Left renal pelvis (tissue), 4 donors: ENCODE measurements at regions not wholly inside any gene's neighbourhood (a gene's known extent, or its start where the extent isn't known, plus 50 kb on each side); places are given as distances from the start of the nearest gene placed in this dataset.

Experiments
- DNase-seq, 4 donors: peaks; one replicate each; pipeline ENCODE4 v3.0.0-alpha.2; 2013; ENCODE audit warnings: low read depth in 4 of 4, low spot score in 3 of 4

- no peak for DNase-seq
Observed at GRCh38 chrX:69085151-69085550, 80.1 kb downstream of the PJA1 start.

GRCh38 chrX:69083801-69084200 lies 81.5 kb downstream of the PJA1 start:
- DNase-seq: no peak

- DNase-seq: no peak
Observed at GRCh38 chrX:69083361-69083760, 81.9 kb downstream of the PJA1 start.

- no peak for DNase-seq
Observed at GRCh38 chrX:69082753-69083150, 82.5 kb downstream of the PJA1 start.

- DNase-seq: no peak
Observed at GRCh38 chrX:69082055-69082752, 83.0 kb downstream of the PJA1 start.

GRCh38 chrX:69080855-69081465 lies 84.3 kb downstream of the PJA1 start:
- DNase-seq: no peak

GRCh38 chrX:69079268-69079667 lies 86.0 kb downstream of the PJA1 start:
- no peak for DNase-seq

- DNase-seq: no peak
Observed at GRCh38 chrX:69077895-69078455, 87.3 kb downstream of the PJA1 start.

GRCh38 chrX:69076088-69076487 lies 89.2 kb downstream of the PJA1 start:
- no peak for DNase-seq

GRCh38 chrX:69074726-69075125 lies 90.5 kb downstream of the PJA1 start:
- no peak for DNase-seq

GRCh38 chrX:69073721-69074120 lies 91.5 kb downstream of the PJA1 start:
- no peak for DNase-seq

GRCh38 chrX:69073241-69073640 lies 92.0 kb downstream of the PJA1 start:
- DNase-seq: no peak

GRCh38 chrX:69072486-69073006 lies 92.7 kb downstream of the PJA1 start:
- no peak for DNase-seq

- DNase-seq: no peak
Observed at GRCh38 chrX:69070949-69071650, 94.2 kb downstream of the PJA1 start.

- no peak for DNase-seq
Observed at GRCh38 chrX:69069876-69070275, 95.4 kb downstream of the PJA1 start.

GRCh38 chrX:69069086-69069445 lies 96.2 kb downstream of the PJA1 start:
- no peak for DNase-seq

- no peak for DNase-seq
Observed at GRCh38 chrX:69068301-69069085, 96.8 kb downstream of the PJA1 start.

- DNase-seq: no peak
Observed at GRCh38 chrX:69067841-69068240, 97.4 kb downstream of the PJA1 start.

- DNase-seq: no peak
Observed at GRCh38 chrX:69066966-69067525, 98.2 kb downstream of the PJA1 start.

- DNase-seq: no peak
Observed at GRCh38 chrX:69066021-69066757, 99.1 kb downstream of the PJA1 start.
